IMR-90 (cell line): ENCODE measurements at regions not wholly inside any gene's neighbourhood (a gene's known extent, or its start where the extent isn't known, plus 50 kb on each side); places are given as distances from the start of the nearest gene placed in this dataset.

Experiments
- BHLHE40 ChIP-seq: fragments of 150-350 bp; IDR thresholded peaks from 2 replicates; pipeline ENCODE4 v1.6.1; 2016; ENCODE audit warnings: mild to moderate bottlenecking, low read depth, low read length
- CEBPB ChIP-seq: IDR thresholded peaks from 2 replicates; pipeline ENCODE4 v1.6.1; 2012; ENCODE audit warnings: low read depth, low read length, improper control_type of control experiment
- ELK1 ChIP-seq: fragments of 150-350 bp; IDR thresholded peaks from 2 replicates; pipeline ENCODE4 v1.6.1; 2016; ENCODE audit warnings: low read depth, mild to moderate bottlenecking, low read length, moderate library complexity, borderline replicate concordance
- MAFK ChIP-seq: IDR thresholded peaks from 2 replicates; pipeline ENCODE4 v1.6.1; 2012; ENCODE audit warnings: low read depth, low read length, improper control_type of control experiment
- MXI1 ChIP-seq: IDR thresholded peaks from 2 replicates; pipeline ENCODE4 v1.6.1; 2012; ENCODE audit warnings: low read depth, mild to moderate bottlenecking, low read length, moderate library complexity, borderline replicate concordance
- POLR2A ChIP-seq: IDR thresholded peaks from 2 replicates; pipeline ENCODE4 v1.6.1; 2012; ENCODE audit warnings: mild to moderate bottlenecking, low read depth, low read length
- RAD21 ChIP-seq: IDR thresholded peaks from 2 replicates; pipeline ENCODE4 v1.6.1; 2012; ENCODE audit warnings: low read length, improper control_type of control experiment
- RFX5 ChIP-seq: IDR thresholded peaks from 2 replicates; pipeline ENCODE4 v1.8.0; 2012; ENCODE audit warnings: low read depth, mild to moderate bottlenecking, low read length, moderate library complexity
- SMC3 ChIP-seq: fragments of 150-350 bp; IDR thresholded peaks from 2 replicates; pipeline ENCODE4 v1.6.1; 2016; ENCODE audit warnings: low read depth, mild to moderate bottlenecking, antibody characterized with exemption, low read length, moderate library complexity
- TF ChIP-seq, protein P1 (sequence below): fragments of 150-350 bp; IDR thresholded peaks from 2 replicates; pipeline ENCODE4 v1.6.1; 2017; ENCODE audit warnings: mild to moderate bottlenecking, antibody characterized with exemption, low read length, low read depth
- TF ChIP-seq, protein P2 (sequence below): conservative IDR thresholded peaks from 2 replicates; pipeline ENCODE4 v1.5.1; 2012; ENCODE audit warnings: mild to moderate bottlenecking, low read depth, low read length, improper control_type of control experiment

DNA sequence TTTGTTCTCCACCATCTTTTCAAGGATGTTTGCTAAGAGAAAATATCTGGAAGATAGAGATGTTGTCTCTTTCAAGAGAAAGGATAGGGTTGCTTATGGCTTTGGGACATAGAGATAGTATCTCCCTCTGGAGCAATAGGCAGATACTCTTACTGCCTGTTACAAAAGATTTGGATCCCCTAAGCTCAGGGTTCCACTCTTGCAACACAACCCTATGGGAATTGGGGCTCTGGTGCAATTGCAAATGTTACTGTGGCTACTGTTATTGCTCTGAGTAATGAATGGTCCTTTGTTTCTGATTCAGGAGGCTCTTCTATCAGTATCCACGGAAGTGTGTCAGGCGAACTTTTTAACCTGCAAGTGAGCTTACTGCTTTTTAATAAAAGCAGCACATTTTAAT lies 88.8 kb downstream of the GPR85 start:
- no peak for TF ChIP-seq BHLHE40
- no peak for TF ChIP-seq POLR2A
- TF ChIP-seq, protein P1, sequence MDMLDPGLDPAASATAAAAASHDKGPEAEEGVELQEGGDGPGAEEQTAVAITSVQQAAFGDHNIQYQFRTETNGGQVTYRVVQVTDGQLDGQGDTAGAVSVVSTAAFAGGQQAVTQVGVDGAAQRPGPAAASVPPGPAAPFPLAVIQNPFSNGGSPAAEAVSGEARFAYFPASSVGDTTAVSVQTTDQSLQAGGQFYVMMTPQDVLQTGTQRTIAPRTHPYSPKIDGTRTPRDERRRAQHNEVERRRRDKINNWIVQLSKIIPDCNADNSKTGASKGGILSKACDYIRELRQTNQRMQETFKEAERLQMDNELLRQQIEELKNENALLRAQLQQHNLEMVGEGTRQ: no peak
- TF ChIP-seq, protein P2, sequence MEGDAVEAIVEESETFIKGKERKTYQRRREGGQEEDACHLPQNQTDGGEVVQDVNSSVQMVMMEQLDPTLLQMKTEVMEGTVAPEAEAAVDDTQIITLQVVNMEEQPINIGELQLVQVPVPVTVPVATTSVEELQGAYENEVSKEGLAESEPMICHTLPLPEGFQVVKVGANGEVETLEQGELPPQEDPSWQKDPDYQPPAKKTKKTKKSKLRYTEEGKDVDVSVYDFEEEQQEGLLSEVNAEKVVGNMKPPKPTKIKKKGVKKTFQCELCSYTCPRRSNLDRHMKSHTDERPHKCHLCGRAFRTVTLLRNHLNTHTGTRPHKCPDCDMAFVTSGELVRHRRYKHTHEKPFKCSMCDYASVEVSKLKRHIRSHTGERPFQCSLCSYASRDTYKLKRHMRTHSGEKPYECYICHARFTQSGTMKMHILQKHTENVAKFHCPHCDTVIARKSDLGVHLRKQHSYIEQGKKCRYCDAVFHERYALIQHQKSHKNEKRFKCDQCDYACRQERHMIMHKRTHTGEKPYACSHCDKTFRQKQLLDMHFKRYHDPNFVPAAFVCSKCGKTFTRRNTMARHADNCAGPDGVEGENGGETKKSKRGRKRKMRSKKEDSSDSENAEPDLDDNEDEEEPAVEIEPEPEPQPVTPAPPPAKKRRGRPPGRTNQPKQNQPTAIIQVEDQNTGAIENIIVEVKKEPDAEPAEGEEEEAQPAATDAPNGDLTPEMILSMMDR: no peak
- no peak for TF ChIP-seq SMC3
- no peak for TF ChIP-seq RAD21
- no peak for TF ChIP-seq MXI1
- TF ChIP-seq ELK1: no peak
- TF ChIP-seq RFX5: no peak
- TF ChIP-seq CEBPB: no peak
- no peak for TF ChIP-seq MAFK
